WTC11 (cell line): ENCODE measurements at regions not wholly inside any gene's neighbourhood (a gene's known extent, or its start where the extent isn't known, plus 50 kb on each side); places are given as distances from the start of the nearest gene placed in this dataset.

ENCODE experiments used
- ATAC-seq: fragments of 200-7000 bp; cut with Tn5 transposase; 2 replicates; pipeline ENCODE4 v1.10.0; 2021; ENCODE audit warnings: mild to moderate bottlenecking, moderate library complexity
- CTCF ChIA-PET: fragments of 300-600 bp; sonication (Branson Sonifier 250); formaldehyde crosslinking; loops from one replicate; lab custom pipeline; 2021; ENCODE audit warnings: antibody characterized with exemption; lab: Charles Lee
- POLR2A ChIA-PET: fragments of 350-600 bp; sonication (Branson Sonifier 250); formaldehyde crosslinking; loops from one replicate; lab custom pipeline; 2021; ENCODE audit warnings: antibody characterized with exemption; lab: Charles Lee
- DNase-seq: peaks from one replicate; pipeline ENCODE4 v3.0.0; 2021; ENCODE audit warnings: low spot score
- H3K27ac Mint-ChIP-seq: 2 replicates; pipeline ENCODE4 v1.8.0; 2021; ENCODE audit warnings: mixed read lengths
- H3K27me3 Mint-ChIP-seq: 2 replicates; pipeline ENCODE4 v1.8.0; 2021; ENCODE audit warnings: low read depth, mild to moderate bottlenecking, moderate library complexity, mixed read lengths
- H3K36me3 Mint-ChIP-seq: 2 replicates; pipeline ENCODE4 v1.8.0; 2021; ENCODE audit warnings: mixed read lengths
- H3K4me1 Mint-ChIP-seq: 2 replicates; pipeline ENCODE4 v1.8.0; 2022; ENCODE audit warnings: mixed read lengths
- H3K4me3 Mint-ChIP-seq: 2 replicates; pipeline ENCODE4 v1.8.0; 2021; ENCODE audit warnings: mild to moderate bottlenecking, moderate library complexity, mixed read lengths
- H3K9me3 Mint-ChIP-seq: 2 replicates; pipeline ENCODE4 v1.8.0; 2021; ENCODE audit warnings: mixed read lengths
- ARID4B ChIP-seq: sonication (generic); formaldehyde crosslinking; IDR thresholded peaks from 2 replicates; pipeline ENCODE4 v1.8.0; 2023; ENCODE audit warnings: missing genetic modification reagents, mild to moderate bottlenecking, borderline replicate concordance
- ATF2 ChIP-seq: sonication (generic); formaldehyde crosslinking; IDR thresholded peaks from 2 replicates; pipeline ENCODE4 v1.8.1; 2022; ENCODE audit warnings: low read depth, missing genetic modification reagents, borderline replicate concordance
- CBFB ChIP-seq: sonication (generic); formaldehyde crosslinking; IDR thresholded peaks from 2 replicates; pipeline ENCODE4 v1.8.1; 2022; ENCODE audit warnings: mild to moderate bottlenecking, low read depth, missing genetic modification reagents
- EMX1 ChIP-seq: fragments of 250-450 bp; sonication (Bioruptor Pico); IDR thresholded peaks from 2 replicates; pipeline ENCODE4 v1.8.0; 2021; ENCODE audit warnings: mild to moderate bottlenecking
- FOXP1 ChIP-seq: sonication (generic); formaldehyde crosslinking; IDR thresholded peaks from 2 replicates; pipeline ENCODE4 v1.8.0; 2022; ENCODE audit warnings: missing genetic modification reagents, mild to moderate bottlenecking, moderate library complexity, borderline replicate concordance
- GABPB1 ChIP-seq: sonication (generic); formaldehyde crosslinking; IDR thresholded peaks from 2 replicates; pipeline ENCODE4 v1.8.1; 2023; ENCODE audit warnings: mild to moderate bottlenecking, missing genetic modification reagents
- JAZF1 ChIP-seq: fragments of 250-450 bp; sonication (Bioruptor Pico); IDR thresholded peaks from 2 replicates; pipeline ENCODE4 v1.9.0; 2021; ENCODE audit warnings: moderate library complexity, mild to moderate bottlenecking, inconsistent platforms
- MLX ChIP-seq: sonication (generic); formaldehyde crosslinking; IDR thresholded peaks from 2 replicates; pipeline ENCODE4 v1.8.1; 2023; ENCODE audit warnings: mild to moderate bottlenecking, missing genetic modification reagents, moderate library complexity
- MYBL2 ChIP-seq: sonication (generic); formaldehyde crosslinking; IDR thresholded peaks from 2 replicates; pipeline ENCODE4 v1.8.1; 2023; ENCODE audit warnings: mild to moderate bottlenecking, moderate library complexity, missing genetic modification reagents
- NR3C1 ChIP-seq: sonication (generic); formaldehyde crosslinking; conservative IDR thresholded peaks from 2 replicates; pipeline ENCODE4 v1.8.1; 2023; ENCODE audit warnings: low read depth, mild to moderate bottlenecking, missing genetic modification reagents
- OVOL2 ChIP-seq: fragments of 250-450 bp; sonication (Bioruptor Pico); IDR thresholded peaks from 2 replicates; pipeline ENCODE4 v1.9.0; 2021; ENCODE audit warnings: mild to moderate bottlenecking, borderline replicate concordance
- RORB ChIP-seq: fragments of 250-450 bp; sonication (Bioruptor Pico); IDR thresholded peaks from 2 replicates; pipeline ENCODE4 v1.9.0; 2021; ENCODE audit warnings: mild to moderate bottlenecking
- SMAD3 ChIP-seq: sonication (generic); formaldehyde crosslinking; IDR thresholded peaks from 2 replicates; pipeline ENCODE4 v1.8.0; 2022; ENCODE audit warnings: missing genetic modification reagents, mild to moderate bottlenecking, borderline replicate concordance
- SMAD4 ChIP-seq: sonication (generic); formaldehyde crosslinking; IDR thresholded peaks from 2 replicates; pipeline ENCODE4 v1.8.0; 2022; ENCODE audit warnings: mild to moderate bottlenecking, missing genetic modification reagents
- STAT6 ChIP-seq: sonication (generic); formaldehyde crosslinking; conservative IDR thresholded peaks from 2 replicates; pipeline ENCODE4 v1.8.1; 2023; ENCODE audit warnings: mild to moderate bottlenecking, low read depth, missing genetic modification reagents, moderate library complexity
- TP53 ChIP-seq: sonication (generic); formaldehyde crosslinking; IDR thresholded peaks from 2 replicates; pipeline ENCODE4 v1.8.1; 2023; ENCODE audit warnings: mild to moderate bottlenecking, missing genetic modification reagents
- USF1 ChIP-seq: sonication (generic); formaldehyde crosslinking; IDR thresholded peaks from 2 replicates; pipeline ENCODE4 v1.8.0; 2022; ENCODE audit warnings: mild to moderate bottlenecking, missing genetic modification reagents
- ZBTB43 ChIP-seq: sonication (generic); formaldehyde crosslinking; IDR thresholded peaks from 2 replicates; pipeline ENCODE4 v1.8.1; 2023; ENCODE audit warnings: mild to moderate bottlenecking, missing genetic modification reagents
- ZNF317 ChIP-seq: sonication (generic); formaldehyde crosslinking; IDR thresholded peaks from 2 replicates; pipeline ENCODE4 v1.8.1; 2023; ENCODE audit warnings: low read depth, mild to moderate bottlenecking, moderate library complexity, missing genetic modification reagents, borderline replicate concordance
- ZNF425 ChIP-seq: fragments of 250-450 bp; sonication (Bioruptor Pico); conservative IDR thresholded peaks from 2 replicates; pipeline ENCODE4 v1.9.0; 2021; ENCODE audit warnings: mild to moderate bottlenecking

GRCh38 chr7:110308791-110309190 is 782.1 kb upstream of the LRRN3 start:
- POLR2A ChIA-PET = no interaction called here
- CTCF ChIA-PET = no interaction called here
- Mint-ChIP-seq H3K27me3 (no peaks in the 10 kb centered on the region), H3K4me3 (no peak overlapping the region), H3K9me3 (peaks cover 45% of the 10 kb centered on the region), H3K4me1 (peaks cover 8% of the 10 kb centered on the region)
- ATAC-seq = no peak
- TF ChIP-seq ATF2 (no peak), JAZF1 (CRISPR knock-in tag) (no peak), ARID4B (no peak), OVOL2 (no peak)
- TF ChIP-seq, all 79 proteins: peak for 0
- Mint-ChIP-seq H3K36me3 (peaks cover 16% of the 10 kb centered on the region), H3K27ac (no peak overlapping the region)
- DNase-seq = no peak

GRCh38 chr7:110309941-110310340 is 781.0 kb upstream of the LRRN3 start:
- no peak for TF ChIP-seq CBFB (CRISPR knock-in tag)
- no peak for TF ChIP-seq ZNF317 (CRISPR knock-in tag)
- TF ChIP-seq EMX1 (CRISPR knock-in tag) = no peak
- TF ChIP-seq MLX (CRISPR knock-in tag) = no peak
- Mint-ChIP-seq H3K27me3 (no peaks in the 10 kb centered on the region), H3K27ac (no peak overlapping the region), H3K4me1 (no peaks in the 10 kb centered on the region), H3K4me3 (no peak overlapping the region), H3K9me3 (peaks cover 45% of the 10 kb centered on the region), H3K36me3 (peaks cover 16% of the 10 kb centered on the region)
- DNase-seq (no peak), ATAC-seq (no peak)
- CTCF ChIA-PET = no interaction called here
- POLR2A ChIA-PET = no interaction called here

- H3K4me3 Mint-ChIP-seq = no peak overlapping the region
- peaks cover 47% of the 10 kb centered on the region for H3K9me3 Mint-ChIP-seq
- ChIA-PET POLR2A (no interaction called here), CTCF (no interaction called here)
- DNase-seq (no peak), ATAC-seq (no peak)
- H3K4me1 Mint-ChIP-seq = no peaks in the 10 kb centered on the region
- peaks cover 18% of the 10 kb centered on the region for H3K36me3 Mint-ChIP-seq
- H3K27ac Mint-ChIP-seq = no peak overlapping the region
- no peaks in the 10 kb centered on the region for H3K27me3 Mint-ChIP-seq
- TF ChIP-seq OVOL2 = no peak
- TF ChIP-seq SMAD4 (CRISPR knock-in tag) = no peak
- TF ChIP-seq TP53 (CRISPR knock-in tag) = no peak
- TF ChIP-seq STAT6 (CRISPR knock-in tag) = no peak
- no peak for TF ChIP-seq MYBL2 (CRISPR knock-in tag)
- TF ChIP-seq GABPB1 (CRISPR knock-in tag) = no peak
- TF ChIP-seq SMAD3 (CRISPR knock-in tag) = no peak
- TF ChIP-seq RORB (CRISPR knock-in tag) = no peak
- TF ChIP-seq FOXP1 (CRISPR knock-in tag) = no peak
- no peak for TF ChIP-seq ZBTB43 (CRISPR knock-in tag)
- no peak for TF ChIP-seq NR3C1 (CRISPR knock-in tag)
- TF ChIP-seq USF1 (CRISPR knock-in tag) = no peak
- no peak for TF ChIP-seq ZNF425 (CRISPR knock-in tag)
Measured at GRCh38 chr7:110311556-110311955, 779.4 kb upstream of the LRRN3 start.
